ENCODE measurements at regions not wholly inside any gene's neighbourhood (a gene's known extent, or its start where the extent isn't known, plus 50 kb on each side); places are given as distances from the start of the nearest gene placed in this dataset.

DNA sequence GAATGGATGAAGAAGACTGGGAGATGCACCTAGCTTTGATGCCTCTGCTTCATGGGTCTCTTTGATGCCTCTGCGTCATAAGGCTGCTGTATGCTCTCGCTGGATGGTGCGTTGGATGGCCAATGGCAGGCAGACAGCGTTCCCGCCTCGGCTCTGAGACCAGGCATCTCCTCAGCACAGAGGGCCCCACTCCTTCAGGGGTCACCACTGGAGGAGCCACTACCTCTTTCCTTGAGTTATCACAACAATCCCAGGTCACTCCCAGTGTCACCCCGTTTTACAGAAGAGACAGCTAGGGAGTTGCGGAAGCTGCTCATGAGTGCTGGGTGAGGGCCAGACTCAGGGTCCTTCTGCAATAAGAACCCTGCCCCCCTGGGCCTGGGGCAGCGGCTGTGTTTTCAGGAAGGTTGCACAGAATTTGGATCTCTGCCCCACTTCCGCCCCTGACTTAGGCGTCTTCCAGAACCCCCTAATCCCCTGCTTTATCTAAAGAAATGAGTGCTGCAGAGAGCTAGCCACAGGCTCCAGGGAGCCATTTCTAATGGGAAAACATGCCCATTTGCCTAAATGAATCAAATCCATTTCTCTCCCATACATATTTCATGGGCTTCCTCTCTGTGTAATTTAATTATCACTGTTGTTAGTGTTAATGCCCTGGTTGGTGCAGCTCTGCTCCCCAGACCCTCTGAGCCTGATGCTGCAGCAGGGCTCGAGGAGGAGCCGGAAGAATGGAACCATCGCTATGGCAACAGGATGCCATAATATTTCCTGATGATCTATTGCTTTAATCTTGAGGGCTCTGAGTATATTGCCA, 131.8 kb upstream of the HS6ST1 start:
- DNase-seq, result no peak

DNA sequence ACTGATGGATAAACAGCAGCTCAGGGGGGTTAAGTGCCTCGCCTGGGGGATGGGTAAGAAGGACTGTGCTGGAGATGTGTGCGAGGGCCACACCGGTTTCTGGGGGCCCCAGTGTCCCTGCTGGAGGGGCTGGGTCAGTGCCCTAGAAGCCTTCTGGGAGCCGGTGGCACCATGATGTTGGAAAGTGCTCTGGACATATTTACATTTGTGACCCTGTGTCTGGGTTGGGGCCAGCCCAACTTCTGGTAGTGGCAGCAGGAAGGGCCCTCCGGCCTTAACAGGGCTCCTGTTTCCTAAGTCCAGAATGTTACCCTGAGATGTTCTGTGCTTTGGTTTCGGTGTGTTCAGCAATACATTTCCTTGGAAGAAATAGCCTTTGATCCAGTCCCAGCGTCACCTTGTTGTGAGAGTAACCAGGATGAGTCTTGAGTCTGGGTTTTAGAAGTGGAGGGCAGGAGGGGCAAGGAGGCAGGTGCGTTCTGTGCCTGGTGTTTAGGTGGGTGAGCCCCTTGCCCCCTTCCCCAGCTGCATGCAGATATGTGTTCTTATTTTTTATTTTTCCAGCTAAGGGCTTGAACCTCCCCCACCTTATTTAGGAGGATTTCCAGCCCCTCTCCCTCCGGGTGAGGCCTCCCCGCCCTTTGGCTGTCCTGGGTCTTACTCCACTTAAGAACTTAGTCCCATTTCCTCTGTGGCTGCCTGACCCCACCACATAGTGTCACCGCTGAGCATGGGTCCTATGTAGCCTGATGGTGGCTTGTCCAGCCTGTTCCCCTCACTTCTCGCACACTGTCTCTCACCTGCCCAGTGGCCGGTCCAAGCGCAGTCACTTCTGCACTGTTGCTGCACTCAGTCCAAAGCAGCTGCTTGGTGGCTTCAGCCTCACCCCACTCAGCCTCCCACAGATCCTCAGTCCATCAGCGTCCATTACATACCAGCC, 132.7 kb upstream of the HS6ST1 start:
- no peak for DNase-seq

DNA sequence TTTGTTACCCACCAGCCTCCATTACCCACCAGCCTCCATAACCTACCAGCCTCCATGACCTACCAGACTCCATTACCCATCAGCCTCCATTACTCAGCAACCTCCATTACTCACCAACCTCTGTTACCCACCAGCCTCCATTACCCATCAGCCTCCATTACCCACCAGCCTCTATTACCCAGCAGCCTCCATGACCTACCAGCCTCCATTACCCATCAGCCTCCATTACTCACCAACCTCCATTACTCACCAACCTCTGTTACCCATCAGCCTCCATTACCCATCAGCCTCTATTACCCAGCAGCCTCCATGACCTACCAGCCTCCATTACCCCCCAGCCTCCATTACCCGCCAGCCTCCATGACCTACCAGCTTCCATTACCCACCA, 133.3 kb upstream of the HS6ST1 start:
- no peak for DNase-seq

DNA sequence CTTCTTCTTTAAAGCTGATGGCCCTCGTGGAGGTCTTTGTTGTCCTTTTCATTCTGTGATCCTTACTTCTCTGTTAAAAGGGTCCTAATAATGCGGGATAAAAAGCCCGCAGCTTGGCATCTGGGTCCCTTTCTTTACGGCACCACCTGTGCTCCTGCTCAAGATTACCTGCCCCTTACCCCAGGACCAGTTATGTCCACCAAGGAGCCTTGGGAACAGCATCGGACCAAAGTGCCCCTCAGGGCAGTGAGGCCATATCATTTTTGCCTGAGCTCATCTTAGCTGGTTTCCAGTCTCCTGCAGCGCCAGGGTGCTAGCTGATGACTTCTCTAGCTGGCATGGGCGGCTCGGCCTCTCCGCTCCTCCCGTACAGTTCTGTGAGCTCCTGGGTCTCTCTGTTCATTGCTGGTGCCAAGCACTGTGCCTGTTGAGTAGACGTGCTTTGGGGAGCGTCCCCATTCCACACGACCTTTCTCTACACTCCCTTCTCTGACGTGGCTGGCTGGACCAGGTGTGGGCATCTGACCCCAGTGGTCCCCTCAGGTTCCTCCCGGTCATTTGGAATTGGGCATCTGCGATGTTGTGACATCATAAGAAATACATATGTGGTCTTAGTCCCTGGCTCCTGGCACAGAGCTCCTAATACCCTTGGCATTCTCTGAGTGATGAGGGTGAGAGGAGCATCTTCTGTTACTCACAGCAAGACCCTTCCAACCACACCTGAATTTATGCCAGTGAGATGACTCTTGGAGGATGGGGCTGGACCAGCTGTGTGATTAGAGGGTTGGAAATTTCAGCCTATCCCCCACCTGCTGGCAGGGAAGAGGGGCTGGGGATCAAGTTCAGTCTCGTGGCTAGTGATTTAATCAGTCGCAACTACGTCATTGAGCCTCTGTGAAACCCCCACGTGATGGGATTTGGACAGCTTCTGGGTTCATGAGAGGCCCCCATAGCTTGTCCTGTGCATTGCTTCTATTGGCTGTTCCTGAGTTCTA, 134.2 kb upstream of the HS6ST1 start:
- no peak for DNase-seq

DNA sequence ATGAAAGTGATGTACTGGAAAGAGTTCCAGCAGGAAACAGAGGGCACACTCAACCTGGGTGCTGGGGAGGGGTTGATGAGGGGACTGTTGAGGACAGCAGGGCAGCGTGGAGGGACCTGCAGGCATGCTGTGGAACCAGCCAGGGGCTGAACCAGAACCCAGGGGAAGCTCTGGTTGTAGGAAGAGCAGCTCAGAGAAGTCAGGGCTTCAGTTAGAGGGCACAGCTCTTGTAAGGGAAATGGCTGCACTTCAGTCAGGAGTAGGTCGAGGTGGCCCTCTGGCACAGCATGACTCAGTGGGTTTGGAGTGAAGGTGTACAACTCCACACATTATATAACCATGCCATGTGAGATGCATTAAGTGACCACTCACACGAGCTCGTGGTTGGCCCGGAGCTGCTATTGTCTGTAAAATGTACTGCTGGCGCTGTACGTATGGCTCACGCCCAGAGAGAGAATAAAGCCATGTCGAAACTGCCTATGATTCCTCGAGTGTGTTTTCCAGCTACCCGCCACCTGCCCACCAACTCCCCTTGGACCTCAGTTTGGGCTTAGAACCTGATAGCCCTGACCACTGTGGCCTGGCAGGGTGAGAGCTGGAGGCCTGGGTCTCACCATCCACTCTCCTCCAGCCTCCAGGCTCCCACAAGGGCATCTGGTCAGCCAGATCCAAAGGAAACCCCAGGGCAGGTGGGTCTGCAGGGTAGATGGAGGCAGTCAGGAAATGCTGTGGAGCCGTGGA, 136.5 kb upstream of the HS6ST1 start:
- DNase-seq, result no peak

DNA sequence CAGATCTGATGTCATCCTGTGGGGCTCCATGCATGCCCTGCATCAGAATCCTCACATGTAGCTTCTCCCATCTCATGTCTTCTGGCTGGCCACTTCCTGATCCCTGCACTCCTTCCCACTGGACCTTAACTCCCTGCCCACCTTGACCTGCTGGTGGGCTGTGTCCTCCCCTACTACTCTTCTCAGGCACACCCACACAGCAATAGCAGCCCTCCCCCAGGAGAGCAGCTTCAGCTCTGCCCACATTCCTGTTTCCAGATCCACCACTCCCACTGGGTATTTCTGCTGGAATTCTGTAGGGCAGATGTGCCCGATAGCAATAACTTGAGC, 137.0 kb upstream of the HS6ST1 start:
- DNase-seq, result no peak

DNA sequence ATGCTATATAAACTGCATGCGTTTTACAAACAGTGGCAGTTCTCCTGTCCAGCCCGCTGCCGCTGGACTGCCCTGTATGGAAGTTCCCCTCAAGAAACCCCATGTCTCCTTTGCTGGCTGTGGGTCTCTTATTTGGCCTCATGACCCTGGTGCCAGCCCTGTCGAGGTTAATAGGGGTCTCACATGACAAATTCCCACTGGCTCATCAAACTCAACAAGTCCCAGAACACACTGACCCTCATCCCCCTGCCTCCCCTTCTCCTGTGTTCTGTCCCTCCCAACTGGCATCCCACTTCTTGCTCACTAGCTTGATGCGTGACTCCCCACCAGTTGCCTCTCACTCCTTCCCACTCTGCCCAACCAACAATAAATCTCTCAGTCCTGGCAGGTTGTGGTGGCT, 137.6 kb upstream of the HS6ST1 start:
- DNase-seq, result no peak

DNA sequence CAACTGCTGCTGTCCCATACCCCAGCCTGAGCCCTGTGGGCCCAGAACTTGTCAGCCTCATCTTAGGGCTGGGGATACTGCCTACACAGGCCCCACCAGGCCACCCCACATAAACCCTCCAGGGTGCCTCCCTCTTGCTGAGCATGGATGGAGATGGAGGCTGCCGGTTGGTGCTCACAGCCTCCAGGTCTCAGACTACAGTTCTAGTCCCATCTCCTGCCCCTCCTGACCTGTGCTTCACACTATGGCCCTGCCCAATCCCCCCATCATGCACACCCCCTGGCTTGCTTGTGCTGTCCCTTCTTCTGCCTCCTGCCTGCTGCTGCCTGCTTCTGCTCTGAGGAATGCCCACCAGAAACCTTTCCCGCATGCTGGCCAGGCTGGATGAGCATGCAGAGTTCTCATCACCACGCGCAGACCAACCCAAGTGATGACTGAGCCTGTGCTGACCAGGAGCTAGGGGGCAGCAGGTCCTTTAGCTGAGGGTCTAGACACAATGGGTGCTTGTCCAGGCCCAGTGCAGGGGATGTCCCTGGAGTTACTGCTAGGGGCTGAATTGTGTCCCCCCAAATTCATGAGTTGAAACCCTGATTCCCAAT, 138.4 kb upstream of the HS6ST1 start:
- no peak for DNase-seq

DNA sequence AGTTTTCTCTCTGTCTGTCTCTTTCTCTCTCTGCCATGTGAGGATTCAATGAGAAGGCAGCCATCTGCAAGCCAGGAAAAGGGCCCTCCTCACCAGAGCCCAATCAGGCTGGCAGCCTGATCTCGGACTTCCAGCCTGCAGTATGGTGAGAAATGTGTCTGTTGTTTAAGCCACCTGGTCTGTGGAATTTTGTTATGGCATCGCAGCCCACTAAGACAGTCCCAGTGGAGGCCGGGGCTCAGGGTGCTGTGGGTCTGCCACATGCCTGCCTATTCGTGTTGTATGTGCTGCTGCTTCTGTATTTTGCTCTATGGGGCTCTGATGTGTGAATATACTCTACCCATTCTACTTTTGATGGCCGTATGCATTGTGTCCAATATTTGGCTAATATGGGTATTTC, 139.0 kb upstream of the HS6ST1 start:
- no peak for DNase-seq

DNA sequence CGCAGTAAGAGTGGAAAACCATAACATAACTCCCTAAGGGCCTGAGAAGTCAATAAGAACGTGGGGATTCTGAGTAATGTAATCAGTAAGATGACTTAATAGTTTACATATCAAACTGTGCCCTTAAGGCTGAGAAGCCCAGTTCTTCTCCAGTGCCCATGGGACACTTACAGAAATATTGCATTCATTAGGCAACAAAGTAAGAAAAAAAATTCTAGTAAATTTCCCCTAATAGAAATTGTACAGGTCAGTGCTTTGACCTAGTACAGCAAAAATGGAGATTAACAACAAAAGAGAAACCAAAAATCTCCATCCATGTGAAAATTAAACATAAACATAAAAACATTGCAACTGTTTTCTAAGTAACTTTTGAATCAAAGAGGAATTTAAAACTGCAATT, 139.8 kb upstream of the HS6ST1 start:
- no peak for DNase-seq

DNA sequence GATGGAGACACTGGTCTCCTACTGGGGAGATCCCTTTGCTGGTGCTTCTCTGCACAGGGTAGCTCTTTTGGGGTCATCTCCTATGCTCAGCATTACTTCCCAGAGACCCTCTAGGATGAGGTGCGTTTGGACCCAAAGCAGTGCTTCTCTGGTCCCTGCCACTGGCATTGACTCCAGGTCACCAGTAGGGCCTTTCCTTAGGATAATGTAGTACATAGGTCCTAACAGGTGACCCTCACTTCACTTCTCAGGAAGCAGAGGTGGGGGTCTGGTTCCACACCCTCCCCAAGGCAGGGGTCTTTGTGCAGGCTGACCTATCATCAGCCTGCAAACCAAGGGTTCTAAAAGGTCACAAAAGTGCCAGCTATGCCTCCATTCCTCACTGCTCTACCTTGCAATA, 145.8 kb upstream of the HS6ST1 start:
- no peak for DNase-seq

DNA sequence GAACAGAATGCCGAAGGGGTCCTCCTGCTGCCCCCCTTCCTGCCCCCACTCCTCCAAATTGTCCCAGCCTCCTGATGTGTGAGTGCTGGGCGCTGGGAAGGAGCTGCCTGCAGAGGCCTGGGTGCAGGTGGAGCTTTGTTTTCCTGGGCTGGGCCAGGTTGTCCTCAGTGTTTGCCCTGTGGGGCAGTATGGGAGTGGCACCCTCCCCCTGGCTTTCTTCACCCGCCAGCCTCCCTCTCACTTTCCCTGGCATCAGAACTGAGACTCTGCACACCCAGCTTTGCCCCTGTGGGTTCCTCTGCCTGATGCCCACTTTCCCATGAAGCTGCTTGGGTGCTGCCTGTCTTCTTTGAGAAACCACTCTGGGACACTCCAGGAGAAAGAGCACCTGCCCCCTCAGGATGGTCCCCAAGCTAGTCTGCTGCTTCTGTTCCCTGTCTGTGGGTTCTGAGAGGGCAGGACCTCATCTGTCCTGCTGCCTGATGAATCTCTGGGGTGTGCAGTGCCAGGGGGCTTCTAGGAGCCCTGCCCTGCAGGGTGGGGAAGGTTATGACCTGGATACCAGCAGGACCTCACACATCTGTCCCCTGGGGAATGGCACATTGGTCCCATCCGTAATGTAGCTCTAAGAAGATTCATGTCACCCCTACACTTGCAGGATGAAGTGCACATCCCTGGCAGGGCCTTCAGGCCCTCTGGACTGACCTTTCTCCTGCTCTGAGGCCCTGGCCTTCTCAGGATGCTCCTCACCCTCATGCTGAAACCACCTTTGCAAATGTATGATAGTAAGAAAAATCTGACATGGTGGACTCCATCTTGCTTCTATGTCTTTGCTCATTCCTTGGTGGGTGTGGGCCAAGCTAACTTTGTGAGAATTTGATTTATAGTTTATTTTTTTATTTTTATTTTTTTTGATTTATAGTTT, 146.8 kb upstream of the HS6ST1 start:
- DNase-seq, result no peak

DNA sequence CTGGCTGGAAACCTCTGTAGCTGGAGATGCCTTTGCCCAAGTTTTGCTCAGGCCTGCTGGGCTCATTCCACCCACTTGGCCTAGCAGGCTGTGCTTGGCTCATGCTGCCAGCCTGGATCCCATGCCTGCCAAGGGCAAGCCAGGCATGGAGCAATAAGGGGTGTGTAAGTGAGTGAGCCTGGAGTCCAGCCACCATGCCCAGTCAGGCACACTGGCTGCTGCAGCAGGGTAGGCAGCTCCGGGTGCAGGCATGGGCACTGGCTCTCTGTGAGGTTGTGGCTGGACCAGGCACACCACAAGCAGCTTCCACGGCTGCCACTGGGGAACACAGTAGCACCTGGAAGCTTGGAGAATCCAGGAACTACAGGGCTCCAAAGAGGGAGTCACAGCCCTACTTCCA, 147.7 kb upstream of the HS6ST1 start:
- DNase-seq, result no peak

DNA sequence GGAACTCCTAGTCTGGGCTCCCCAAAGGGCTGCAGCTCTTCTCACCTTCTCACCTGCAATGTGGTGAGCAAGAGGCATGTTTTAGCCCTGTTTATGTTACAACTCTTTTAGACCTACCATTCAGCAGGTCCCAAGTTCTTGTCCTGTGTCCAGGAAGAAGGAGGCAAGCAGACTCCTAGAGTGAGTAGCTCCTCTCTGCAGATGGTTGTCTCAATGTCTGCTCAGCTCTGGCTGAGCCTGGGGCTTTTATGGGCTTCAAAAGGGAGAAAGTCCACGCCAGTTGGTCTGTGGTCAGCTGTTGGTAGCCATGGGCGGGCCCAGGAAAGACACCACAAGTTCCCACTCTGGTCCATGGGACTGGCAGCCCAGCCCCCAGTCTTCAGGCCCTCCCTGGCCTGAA, 148.1 kb upstream of the HS6ST1 start:
- no peak for DNase-seq

DNA sequence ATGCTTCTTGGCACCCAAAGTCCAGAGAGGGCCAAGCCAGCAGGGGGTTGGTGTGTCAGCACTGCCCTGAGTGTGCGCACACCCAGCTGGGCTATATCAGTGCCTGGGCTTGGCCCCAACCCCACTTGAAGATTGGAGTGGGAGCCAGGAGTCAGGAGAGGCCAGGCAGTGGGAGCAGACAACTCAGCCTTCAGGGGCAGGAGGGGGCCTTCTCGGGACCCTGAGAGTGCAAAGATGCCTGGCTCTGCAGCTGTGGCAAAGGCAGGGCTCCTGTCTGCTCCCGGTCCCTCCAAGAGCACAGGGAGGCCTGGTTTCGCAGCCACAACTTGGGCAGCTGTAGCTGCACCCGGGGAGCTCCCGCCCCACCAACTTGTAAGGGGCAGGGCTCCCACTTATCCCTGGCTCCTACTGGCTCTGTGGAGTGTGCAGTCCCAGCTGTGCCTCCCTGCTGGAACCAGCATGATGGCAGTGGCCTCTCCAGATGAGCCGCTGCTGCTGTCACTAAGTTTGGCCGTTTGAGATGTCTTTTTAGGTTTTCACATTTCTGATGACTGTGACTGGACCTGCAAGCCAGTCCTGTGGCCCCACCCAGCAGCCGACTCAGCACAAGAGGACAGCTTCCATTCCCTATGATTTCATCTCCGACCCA, 148.8 kb upstream of the HS6ST1 start:
- DNase-seq, result no peak

DNA sequence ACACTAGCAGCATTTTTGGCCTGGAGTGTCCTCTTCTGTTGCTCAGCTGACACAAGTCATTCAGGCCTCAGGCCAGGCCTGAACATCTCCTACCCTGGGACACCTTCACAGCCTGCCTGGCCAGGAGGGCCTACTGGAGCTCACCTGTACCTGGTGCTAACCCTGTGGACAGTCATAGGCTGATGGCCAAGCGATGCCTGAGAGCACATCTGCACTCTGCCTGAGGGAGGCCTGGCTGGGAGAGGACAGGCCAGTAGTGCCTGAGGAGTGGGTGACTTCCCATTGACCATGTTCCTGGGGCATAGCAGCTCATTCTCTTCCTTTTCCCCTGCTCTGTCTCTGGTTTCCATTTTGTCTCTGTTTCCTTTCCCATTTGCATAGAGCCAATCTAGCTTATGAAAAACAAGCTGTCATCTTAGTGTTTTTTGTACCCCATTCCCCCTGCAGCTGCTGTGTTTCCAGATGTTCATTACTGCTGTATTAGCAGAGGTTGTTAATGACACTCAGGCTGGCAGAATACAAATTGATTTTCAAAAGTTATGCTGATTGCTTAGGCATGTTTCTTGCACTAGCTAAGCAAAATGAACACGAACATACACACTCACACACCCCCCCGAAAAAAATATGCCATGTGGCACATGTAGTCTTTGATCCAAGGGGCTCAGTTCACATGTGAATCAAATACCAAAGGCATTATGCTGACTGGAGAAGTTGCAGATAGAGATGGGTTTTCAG, 149.7 kb upstream of the HS6ST1 start:
- no peak for DNase-seq

DNA sequence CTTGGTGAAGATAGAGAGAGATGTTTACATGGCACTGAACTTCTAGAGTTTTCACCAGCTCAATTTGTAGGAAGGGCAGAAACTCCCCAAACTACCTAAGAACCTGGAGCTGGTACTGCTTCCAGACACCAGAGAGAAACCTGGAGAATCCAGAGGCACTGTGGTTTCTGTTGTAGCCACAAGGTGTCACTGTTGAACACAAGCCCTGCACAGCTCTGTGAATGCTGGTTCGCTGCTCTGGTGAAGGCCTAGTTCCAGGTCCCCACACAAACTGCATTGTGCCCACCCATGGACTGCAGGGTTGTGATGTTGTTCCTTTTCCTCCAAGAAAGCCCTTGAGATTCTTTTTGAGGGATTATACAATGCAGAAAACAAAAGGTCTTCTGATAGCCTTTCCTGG, 150.5 kb upstream of the HS6ST1 start:
- no peak for DNase-seq

DNA sequence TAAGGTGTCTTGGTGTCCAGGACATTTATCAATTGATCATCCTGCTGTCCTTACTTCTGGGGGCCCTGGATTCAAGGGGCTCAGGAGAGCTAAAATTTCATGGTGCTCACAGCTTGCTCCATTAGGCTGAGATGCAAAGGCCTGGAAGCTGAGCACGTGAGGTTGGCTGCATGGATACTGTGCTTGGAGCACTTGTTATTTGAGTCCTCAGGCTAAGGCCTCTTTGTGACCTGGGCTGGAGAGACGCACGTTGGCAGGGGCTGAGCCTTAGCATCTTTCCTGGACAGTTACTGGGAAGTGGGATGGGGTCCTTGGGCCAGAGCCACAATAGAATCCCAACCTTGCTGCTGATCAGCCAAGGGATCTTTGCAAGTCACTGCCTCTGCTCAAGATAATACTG, 151.2 kb upstream of the HS6ST1 start:
- DNase-seq, result no peak

DNA sequence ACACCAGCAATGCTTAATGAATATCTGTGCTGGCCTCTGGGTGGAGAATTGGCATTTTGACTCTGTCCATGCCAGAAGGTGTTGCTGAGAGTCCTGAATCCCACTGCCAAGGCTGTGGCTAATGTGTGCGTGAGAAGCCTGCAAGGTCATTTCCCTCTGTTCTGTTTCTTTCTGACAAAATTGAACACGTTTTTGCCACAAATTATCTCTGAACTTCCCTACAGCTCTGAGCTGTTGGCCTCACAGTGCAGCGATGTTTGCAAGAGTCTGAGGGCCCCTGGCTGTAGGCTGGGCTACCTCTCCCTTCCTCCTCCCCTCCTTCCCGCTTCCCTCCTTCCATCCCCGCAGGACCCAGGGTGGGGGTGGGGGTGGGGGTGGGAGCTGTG, 154.1 kb upstream of the HS6ST1 start:
- peak; percentile 52 for DNase-seq

Measured in tongue (tissue), 1 donor.